Stimulated activated CD4-positive, alpha-beta T cell treated with anti-CD3 and anti-CD28 coated beads, Interleukin-15, amount 100 ng/mL, for 24 hours (primary cell): ENCODE measurements at regions not wholly inside any gene's neighbourhood (a gene's known extent, or its start where the extent isn't known, plus 50 kb on each side); places are given as distances from the start of the nearest gene placed in this dataset.
"Not testable (repeated sequence)": the region's sequence is repeated elsewhere in the genome, so short reads cannot be mapped to it uniquely, and the experiment has no call there.

ENCODE experiments used
- DNase-seq: peaks from one replicate; pipeline ENCODE4 v3.0.0-alpha.2; 2020

DNA sequence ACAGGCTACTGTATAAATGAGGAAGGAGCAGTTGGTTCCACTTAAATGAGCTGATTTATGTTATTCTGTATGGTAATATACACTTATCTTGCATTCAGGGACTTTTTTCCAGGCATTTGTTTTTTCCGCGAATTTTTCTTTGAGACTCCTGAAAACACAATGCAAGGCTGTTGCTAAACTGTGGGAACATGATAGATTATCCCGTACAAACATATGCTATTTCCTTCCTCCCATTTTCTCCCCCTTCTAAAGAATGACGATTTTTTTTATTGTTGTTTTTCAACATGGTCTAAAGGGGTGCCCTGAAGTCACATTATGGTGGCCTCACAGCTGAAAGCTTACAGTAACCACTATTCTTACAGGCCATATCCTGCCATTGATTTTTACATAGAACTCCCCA lies 523.9 kb upstream of the NRP1 start:
- DNase-seq = no peak

GRCh38 chr10:33853221-33853620 lies 518.8 kb upstream of the NRP1 start:
- DNase-seq = not testable (repeated sequence)

GRCh38 chr10:33843379-33843778 lies 508.9 kb upstream of the NRP1 start:
- no peak for DNase-seq

- no peak for DNase-seq
Observed at GRCh38 chr10:33841678-33842077, 507.2 kb upstream of the NRP1 start.

DNA sequence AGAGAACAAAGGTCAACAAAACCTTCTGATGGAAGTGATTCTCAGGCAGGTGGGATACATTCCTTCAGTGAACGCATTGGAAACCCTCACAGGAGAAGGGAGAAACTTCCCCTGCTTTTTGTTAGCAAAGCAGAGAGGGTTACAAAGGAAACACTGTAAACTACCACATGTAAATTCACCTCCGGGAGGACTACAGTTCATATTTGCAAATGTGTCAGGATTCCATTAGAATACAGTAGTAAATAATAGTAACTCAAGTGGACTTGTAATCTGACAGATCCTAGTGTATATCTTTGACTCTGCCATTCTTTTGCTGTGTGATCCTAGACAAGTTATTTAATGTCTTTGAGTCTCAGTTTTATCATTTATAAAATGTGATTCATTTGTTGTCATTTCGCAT lies 504.3 kb upstream of the NRP1 start:
- no peak for DNase-seq

DNA sequence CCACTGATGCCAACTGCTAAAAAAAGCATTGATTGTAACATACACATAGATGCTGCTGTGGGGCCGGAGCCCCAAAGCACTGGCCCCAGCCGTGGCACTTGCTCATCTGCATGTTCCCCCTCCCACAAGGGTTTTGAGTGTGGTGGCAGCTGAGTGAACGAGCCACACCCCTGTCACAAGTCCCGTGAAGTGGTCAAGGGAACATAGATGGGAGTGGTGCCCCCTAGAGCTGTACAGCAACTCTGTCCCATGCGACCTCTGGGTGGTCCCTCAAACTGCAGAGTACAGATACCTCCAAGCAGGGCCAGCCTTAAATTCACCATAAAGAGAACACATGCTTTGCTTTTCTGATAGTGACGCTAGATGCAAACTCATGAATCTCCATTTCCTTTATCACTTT lies 503.3 kb upstream of the NRP1 start:
- DNase-seq = no peak

- DNase-seq = no peak
Observed at GRCh38 chr10:33835556-33835955, 501.1 kb upstream of the NRP1 start.

DNA sequence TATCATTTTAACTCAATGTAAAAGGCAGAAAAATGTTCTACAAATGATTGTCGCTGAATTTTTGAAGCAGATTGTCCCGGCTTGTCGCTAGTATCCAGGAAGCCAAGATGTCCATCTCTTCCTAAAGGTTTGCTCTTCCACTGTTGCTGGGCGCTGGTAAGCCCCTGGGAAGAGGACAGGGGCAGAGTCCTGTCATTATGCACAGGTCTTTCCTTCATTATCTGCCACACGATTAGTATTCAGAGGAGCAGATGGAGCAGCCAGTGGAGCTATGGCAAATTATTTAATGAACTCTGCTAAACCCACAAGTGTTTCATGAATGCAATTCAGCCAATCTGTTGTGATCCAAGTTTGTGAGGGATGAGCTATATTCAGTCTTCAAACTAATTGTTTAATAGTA lies 499.1 kb upstream of the NRP1 start:
- no peak for DNase-seq

GRCh38 chr10:33832124-33832787 lies 497.8 kb upstream of the NRP1 start:
- DNase-seq = no peak

DNA sequence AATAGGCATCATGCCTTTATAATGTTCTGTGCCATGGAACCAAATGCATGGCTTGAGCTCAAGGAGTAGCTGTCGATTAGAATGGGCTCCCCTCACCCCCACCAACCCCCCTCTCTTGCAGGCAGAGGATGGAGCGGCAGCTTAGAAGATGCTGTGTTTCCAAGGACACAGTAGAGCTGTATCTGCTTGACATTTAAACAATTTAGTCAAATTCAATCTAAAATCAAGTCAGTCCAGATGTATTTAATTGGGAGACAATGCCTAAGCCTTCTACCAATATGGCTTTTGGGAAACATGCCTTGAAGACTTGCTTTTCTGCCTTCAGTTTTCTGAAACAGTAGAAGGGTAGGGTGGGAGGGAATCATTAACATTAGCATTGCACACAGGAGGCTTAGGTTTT lies 497.1 kb upstream of the NRP1 start:
- no peak for DNase-seq

DNA sequence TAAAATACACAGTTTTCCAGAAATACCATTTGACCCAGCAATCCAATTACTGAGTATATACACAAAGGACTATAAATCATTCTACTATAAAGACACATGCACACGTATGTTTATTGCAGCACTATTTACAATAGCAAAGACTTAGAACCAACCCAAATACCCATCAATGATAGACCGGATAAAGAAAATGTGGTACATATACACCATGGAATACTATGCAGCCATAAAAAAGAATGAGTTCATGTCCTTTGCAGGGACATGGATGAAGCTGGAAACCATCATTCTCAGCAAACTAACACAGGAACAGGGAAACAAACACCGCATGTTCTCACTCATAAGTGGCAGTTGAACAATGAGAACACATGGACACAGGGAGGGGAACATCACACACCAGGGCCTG lies 495.4 kb upstream of the NRP1 start:
- not testable (repeated sequence) for DNase-seq

DNA sequence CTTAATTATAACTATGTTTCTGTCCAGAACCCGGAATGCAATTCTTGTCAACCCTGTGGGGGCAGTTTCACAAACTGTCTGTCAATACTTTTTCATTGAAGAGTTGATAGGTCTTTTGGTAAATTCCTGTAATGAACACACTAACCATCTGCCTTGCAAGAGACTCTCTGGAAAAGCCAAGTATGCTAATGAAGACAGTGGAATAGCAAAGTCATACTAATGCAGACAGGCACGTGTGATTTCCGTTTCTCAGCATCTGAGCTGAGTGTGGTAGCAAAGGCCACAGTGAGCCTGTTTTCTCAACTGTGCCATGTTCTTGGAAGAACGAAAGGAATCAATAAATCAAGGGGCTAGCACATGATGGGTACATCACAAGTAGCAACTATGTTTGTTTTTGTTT lies 494.1 kb upstream of the NRP1 start:
- DNase-seq = no peak

DNA sequence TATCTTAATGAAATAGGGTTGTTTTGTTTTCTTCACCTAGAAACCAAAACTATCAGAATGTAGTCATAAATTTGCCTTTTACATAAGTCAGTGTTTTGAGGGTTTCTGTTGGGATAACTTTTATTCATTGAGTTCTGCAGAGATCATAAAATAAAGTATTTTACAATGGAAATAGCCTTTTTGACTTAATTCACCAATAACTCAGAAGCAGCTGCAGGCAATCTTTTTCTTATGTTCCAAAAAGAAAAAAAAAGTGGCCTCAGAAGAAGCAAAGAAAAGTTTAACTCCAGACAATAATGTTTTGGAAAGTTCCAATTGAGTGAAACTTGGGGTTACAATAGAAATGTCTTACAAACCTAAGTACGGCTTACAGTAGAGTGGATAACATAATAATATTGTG lies 491.7 kb upstream of the NRP1 start:
- no peak for DNase-seq

- no peak for DNase-seq
Observed at GRCh38 chr10:33822774-33823173, 488.3 kb upstream of the NRP1 start.

GRCh38 chr10:33820531-33820930 lies 486.1 kb upstream of the NRP1 start:
- DNase-seq = no peak

GRCh38 chr10:33819206-33819605 lies 484.7 kb upstream of the NRP1 start:
- no peak for DNase-seq

- no peak for DNase-seq
Observed at GRCh38 chr10:33818343-33818742, 483.9 kb upstream of the NRP1 start.

GRCh38 chr10:33817605-33818004 lies 483.1 kb upstream of the NRP1 start:
- DNase-seq = no peak

DNA sequence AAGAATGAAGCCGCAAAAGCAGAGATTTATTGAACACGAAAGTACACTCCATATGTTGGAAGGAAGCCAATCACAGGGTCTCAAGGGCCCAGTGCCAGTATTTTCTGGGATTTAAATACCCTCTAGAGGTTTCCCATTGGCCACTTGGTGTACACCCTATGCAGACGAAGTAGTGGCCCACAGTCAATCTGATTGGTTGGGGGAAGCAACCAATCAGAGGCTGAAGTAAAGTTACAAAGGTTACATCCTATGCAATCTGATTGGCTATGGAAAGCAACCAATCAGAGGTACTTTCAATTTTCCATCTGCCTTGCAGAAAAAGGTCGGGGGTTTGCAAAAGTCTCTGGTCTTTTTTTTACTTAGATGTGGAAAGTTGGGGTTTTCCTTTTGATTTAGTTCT lies 481.3 kb upstream of the NRP1 start:
- no peak for DNase-seq

DNA sequence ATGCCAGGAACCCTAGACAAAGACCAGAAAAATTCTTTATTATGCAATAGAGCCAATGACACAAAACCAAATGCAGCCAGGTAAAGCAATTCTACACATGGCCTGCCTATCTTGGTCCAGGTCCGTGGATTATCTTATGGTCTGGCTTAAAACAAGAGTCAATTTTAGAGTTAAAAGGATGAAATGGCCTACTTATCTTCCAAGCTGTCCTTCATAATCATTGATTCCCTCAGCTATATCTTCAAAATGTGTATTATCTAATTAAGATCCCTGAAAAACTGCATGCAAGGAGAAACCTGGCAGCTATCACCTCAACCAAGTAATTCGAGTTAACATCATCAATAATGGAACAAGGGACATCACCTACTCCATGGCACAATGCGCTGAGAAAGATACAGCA lies 479.4 kb upstream of the NRP1 start:
- no peak for DNase-seq

- no peak for DNase-seq
Observed at GRCh38 chr10:33813415-33813814, 478.9 kb upstream of the NRP1 start.

DNA sequence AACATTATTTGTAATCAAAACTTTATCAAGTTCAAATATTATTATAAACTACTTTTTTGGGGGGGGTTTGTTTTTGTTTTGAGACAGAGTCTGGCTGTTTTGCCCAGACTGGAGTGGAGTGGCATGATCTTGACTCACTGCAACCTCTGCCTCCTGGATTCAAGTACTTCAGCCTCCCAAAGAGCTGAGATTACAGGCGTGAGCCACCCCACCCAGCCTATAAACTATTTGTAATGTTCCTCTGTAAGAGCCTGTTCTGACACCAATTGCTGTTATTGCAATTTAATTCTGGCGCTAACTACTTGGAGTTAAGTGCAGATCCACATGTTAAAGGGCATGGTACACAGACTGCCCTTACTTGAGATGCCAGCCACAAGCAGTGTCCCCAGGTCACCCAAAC lies 478.1 kb upstream of the NRP1 start:
- no peak for DNase-seq

GRCh38 chr10:33810986-33811385 lies 476.5 kb upstream of the NRP1 start:
- DNase-seq = no peak

DNA sequence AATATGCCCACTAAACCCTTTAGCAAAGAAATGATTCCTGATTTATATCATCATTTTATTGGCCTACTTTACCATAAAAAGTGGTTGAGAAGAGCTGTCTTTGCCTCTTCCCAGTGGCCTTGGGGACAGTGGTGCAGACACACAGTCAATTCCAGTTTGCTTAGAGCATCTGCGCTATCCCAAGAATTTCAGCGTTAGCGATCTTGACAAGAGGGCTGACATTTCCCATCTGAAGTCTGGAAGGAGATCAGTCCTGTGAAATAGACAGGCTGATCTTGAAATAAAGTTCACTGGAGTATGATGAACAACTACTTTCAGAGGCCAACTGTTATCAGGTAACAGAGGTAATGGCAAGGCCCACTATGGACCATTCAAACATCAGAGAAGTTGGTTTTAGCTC lies 475.3 kb upstream of the NRP1 start:
- no peak for DNase-seq

DNA sequence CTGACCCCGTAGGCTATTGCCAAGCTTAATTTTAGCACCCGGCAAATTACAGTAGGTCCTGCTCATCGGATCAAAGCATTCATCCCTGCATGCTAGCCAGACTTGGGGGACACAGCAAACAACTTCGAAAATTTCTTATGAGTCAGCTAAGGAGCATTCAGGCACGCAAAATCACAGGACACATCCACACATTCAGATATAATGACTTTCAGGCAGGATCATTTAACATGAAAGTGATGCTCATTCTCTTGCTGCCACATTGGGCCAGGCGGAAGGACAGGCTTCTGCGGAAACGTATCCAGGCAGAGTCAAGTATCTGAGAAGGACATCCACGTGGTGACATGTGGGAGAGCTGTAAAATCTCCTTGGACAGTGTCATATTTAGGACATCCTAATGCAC lies 474.0 kb upstream of the NRP1 start:
- DNase-seq = no peak
